ENCODE measurements at regions not wholly inside any gene's neighbourhood (a gene's known extent, or its start where the extent isn't known, plus 50 kb on each side); places are given as distances from the start of the nearest gene placed in this dataset.

DNA sequence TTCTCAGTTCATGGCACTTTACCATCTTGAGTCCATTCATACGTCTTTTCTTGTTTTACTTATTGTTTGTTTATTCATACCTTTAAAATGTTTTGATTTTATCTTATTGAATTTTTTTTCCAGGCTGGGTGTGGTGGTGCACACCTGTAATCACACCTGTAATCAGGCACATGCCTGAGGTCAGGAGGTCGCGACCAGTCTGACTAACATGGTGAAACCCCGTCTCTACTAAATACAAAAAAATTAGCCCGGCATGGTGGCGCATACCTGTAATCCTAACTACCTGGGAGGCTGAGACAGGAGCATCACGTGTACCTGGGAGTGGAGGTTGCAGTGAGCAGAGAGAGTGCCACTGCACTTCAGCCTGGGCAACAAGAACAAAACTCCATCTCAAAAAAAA, 104.1 kb upstream of the MROH9 start:
- Histone ChIP-seq H3K4me3 (ENCODE audit: low read depth, low read length) (no peak overlapping the region), H3K9me3 (ENCODE audit: control insufficient read depth, insufficient read depth, low read length) (no peaks in the 10 kb centered on the region), H3K27me3 (ENCODE audit: control insufficient read depth, insufficient read depth, low read length) (no peaks in the 10 kb centered on the region), H3K27ac (ENCODE audit: low read depth, low read length) (no peak overlapping the region)
- no peak for DNase-seq (ENCODE audit: low read depth, low spot score)
- TF ChIP-seq, protein P1, sequence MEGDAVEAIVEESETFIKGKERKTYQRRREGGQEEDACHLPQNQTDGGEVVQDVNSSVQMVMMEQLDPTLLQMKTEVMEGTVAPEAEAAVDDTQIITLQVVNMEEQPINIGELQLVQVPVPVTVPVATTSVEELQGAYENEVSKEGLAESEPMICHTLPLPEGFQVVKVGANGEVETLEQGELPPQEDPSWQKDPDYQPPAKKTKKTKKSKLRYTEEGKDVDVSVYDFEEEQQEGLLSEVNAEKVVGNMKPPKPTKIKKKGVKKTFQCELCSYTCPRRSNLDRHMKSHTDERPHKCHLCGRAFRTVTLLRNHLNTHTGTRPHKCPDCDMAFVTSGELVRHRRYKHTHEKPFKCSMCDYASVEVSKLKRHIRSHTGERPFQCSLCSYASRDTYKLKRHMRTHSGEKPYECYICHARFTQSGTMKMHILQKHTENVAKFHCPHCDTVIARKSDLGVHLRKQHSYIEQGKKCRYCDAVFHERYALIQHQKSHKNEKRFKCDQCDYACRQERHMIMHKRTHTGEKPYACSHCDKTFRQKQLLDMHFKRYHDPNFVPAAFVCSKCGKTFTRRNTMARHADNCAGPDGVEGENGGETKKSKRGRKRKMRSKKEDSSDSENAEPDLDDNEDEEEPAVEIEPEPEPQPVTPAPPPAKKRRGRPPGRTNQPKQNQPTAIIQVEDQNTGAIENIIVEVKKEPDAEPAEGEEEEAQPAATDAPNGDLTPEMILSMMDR (IDR thresholded peaks at IDR 0.05; ENCODE audit: low read depth, low read length) = no peak
- CTCF ChIA-PET = no interaction called here
- POLR2A ChIA-PET = no interaction called here

DNA sequence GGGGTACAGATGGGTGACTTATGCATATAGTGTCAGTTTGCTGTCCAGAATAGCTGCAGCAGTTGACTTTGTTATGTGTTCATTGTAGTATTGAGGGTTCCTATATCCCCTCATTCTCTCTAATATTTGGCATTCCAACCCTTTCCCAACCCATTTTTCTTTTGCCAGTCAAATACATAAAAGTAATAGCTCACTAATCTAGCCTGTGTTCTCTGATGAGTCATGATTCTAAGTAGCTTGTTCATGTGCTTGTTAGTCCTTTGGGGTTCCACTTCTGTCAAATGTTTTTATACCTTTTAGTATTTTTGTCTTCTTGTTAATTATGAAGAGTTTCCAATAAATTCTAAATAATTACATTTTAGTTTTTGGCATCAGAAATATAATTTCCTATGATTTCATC, 99.2 kb upstream of the MROH9 start:
- DNase-seq (ENCODE audit: low read depth, low spot score) = no peak
- TF ChIP-seq, protein P1 (IDR thresholded peaks at IDR 0.05; ENCODE audit: low read depth, low read length) = no peak
- ChIA-PET POLR2A (no interaction called here), CTCF (interaction anchor here (0.7 kb wide), 1 partner anchor 995 kb away, joined by 3 read pairs; no protein-coding TSS in a partner anchor)
- H3K4me3 ChIP-seq (ENCODE audit: low read depth, low read length) = no peak overlapping the region
- H3K27me3 ChIP-seq (ENCODE audit: control insufficient read depth, insufficient read depth, low read length) = no peaks in the 10 kb centered on the region
- no peak overlapping the region for H3K27ac ChIP-seq (ENCODE audit: low read depth, low read length)
- H3K9me3 ChIP-seq (ENCODE audit: control insufficient read depth, insufficient read depth, low read length) = no peaks in the 10 kb centered on the region

DNA sequence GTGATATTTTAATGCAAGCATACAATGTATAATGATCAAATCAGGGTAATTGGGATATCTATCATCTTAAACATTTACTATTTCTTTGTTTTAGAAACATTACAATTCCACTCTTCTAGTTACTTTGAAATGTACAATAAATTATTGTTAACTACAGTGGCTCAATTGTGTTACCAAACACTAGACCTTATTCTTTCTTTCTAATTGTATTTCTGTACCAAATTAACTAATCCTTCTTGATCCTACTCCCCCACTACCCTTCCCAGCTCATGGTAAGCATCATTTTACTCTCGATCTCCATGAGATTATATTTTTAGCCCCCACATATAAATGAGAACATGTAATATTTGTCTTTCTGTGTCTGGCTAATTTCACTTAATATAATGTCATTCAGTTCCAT, 95.0 kb upstream of the MROH9 start:
- no peak for DNase-seq (ENCODE audit: low read depth, low spot score)
- Histone ChIP-seq H3K27me3 (ENCODE audit: control insufficient read depth, insufficient read depth, low read length) (no peaks in the 10 kb centered on the region), H3K27ac (ENCODE audit: low read depth, low read length) (no peak overlapping the region), H3K4me3 (ENCODE audit: low read depth, low read length) (no peak overlapping the region), H3K9me3 (ENCODE audit: control insufficient read depth, insufficient read depth, low read length) (no peaks in the 10 kb centered on the region)
- TF ChIP-seq, protein P1 (IDR thresholded peaks at IDR 0.05; ENCODE audit: low read depth, low read length) = no peak
- ChIA-PET POLR2A (no interaction called here), CTCF (interaction anchor here (1.2 kb wide), 1 partner anchor 50 kb away, joined by 3 read pairs; no protein-coding TSS in a partner anchor)

DNA sequence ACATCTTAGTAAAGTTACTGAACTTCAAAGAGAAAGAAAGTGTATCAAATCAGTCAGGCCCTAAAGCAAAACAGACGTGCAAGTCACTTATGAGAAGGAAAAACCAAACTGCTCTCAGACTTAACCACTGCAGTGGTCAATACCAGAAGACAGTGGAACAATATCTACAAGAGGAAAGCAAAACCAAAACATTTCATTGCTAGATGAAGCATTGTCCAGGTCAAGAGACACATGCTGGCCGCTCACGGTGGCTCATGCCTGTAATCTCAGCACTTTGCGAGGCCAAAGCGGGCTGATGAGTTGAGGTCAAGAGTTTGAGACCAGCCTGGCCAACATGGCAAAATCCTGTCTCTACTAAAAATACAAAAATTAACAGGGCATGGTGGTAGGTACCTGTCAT, 82.0 kb upstream of the MROH9 start:
- TF ChIP-seq, protein P1 (IDR thresholded peaks at IDR 0.05; ENCODE audit: low read depth, low read length) = no peak
- CTCF ChIA-PET = no interaction called here

DNA sequence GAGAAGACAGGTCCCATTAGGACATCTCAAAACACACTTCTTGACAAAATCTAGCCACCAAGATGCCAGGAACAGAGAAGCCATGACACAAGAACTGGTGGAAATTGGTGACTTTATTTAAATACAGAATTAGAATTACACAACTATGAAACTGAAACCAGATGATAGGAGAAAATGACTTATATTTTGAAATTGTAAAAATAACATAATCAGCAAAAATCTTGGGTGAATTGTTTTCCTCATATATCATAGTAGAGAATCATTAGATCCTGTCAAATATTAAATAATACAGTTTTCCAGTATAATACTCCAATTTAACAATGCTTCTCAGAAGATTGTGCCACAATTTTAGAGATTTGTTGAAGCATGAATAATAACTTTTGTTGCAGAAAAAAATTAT, 81.5 kb upstream of the MROH9 start:
- Histone ChIP-seq H3K9me3 (ENCODE audit: control insufficient read depth, insufficient read depth, low read length) (no peaks in the 10 kb centered on the region), H3K4me3 (ENCODE audit: low read depth, low read length) (no peak overlapping the region), H3K27ac (ENCODE audit: low read depth, low read length) (no peak overlapping the region), H3K27me3 (ENCODE audit: control insufficient read depth, insufficient read depth, low read length) (no peaks in the 10 kb centered on the region)
- ChIA-PET POLR2A (no interaction called here), CTCF (no interaction called here)
- TF ChIP-seq, protein P1 (IDR thresholded peaks at IDR 0.05; ENCODE audit: low read depth, low read length) = no peak
- no peak for DNase-seq (ENCODE audit: low read depth, low spot score)

More for the DNA sequence above, 82.0 kb upstream of the MROH9 start:
- H3K27ac ChIP-seq (ENCODE audit: low read depth, low read length) = no peak overlapping the region
- no peaks in the 10 kb centered on the region for H3K9me3 ChIP-seq (ENCODE audit: control insufficient read depth, insufficient read depth, low read length)
- H3K27me3 ChIP-seq (ENCODE audit: control insufficient read depth, insufficient read depth, low read length) = no peaks in the 10 kb centered on the region
- no peak for DNase-seq (ENCODE audit: low read depth, low spot score)
- POLR2A ChIA-PET = no interaction called here
- H3K4me3 ChIP-seq (ENCODE audit: low read depth, low read length) = no peak overlapping the region

Measured in AG04450 (cell line).